HG02588 (cell line): ENCODE measurements at regions not wholly inside any gene's neighbourhood (a gene's known extent, or its start where the extent isn't known, plus 50 kb on each side); places are given as distances from the start of the nearest gene placed in this dataset.

Experiments used
- ATAC-seq: cut with Tn5 transposase; IDR thresholded peaks from one replicate; pipeline ENCODE4 v1.9.1; 2021; ENCODE audit warnings: mild to moderate bottlenecking, moderate library complexity; ENCODE audit not compliant: unreplicated experiment

DNA sequence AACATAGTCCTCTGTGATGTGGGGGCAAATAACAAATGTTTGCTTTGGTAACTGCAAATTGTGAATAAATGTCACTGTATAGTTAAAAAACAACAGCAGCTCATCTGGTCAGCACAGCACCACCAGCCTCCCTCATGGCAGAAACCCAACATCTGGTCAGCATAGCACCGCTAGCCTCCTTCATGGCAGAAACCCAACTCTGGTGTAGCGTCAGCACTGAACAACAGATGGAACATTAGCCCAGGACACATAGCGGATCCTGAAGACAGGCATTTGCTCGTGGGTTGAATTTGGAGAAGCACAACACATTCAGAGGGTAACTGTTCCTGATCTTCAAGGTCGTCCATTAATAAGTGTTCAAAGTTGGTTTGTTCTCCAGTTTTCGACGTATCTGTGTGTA lies 265.9 kb downstream of the DLL1 start:
- ATAC-seq, result no peak

DNA sequence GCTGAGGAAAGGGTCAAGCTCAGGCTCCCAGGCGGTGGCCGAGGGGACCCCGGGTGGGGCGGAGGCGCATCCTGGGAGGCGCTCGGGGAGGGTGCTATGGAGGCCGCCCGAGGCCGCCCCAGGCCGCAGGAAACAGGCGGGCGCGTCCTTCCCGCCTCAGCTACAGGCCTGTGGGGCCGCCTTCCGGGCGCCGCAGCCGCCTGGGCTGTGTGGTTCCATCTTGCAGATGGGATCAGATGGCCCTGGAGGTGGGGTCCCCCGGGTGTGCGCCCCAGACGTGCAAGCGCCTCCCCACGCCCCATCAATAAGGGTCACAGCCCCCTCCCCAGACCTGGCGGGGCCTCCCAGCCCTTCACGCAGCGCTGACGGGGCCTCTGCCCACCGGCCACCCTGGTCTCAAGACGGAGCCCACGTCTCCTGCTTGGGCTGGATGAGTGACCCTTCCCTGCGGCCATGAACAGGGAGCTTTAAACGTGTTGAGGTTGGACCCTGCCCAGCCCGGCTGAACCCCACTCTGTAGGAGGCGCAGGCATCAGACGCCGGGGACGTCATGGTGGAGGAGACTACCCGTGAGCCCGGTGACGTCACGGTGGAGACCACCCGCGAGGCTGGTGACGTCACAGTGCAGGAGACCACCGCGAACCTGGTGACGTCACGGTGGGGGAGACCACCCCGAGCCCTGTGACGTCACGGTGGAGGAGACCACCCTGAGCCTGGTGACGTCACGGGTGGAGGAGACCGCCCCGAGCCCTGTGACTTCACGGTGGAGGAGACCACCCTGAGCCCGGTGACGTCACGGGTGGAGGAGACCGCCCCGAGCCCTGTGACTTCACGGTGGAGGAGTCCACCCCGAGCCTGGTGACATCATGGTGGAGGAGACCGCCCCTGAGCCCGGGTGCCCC lies 267.0 kb downstream of the DLL1 start:
- ATAC-seq, result no peak

DNA sequence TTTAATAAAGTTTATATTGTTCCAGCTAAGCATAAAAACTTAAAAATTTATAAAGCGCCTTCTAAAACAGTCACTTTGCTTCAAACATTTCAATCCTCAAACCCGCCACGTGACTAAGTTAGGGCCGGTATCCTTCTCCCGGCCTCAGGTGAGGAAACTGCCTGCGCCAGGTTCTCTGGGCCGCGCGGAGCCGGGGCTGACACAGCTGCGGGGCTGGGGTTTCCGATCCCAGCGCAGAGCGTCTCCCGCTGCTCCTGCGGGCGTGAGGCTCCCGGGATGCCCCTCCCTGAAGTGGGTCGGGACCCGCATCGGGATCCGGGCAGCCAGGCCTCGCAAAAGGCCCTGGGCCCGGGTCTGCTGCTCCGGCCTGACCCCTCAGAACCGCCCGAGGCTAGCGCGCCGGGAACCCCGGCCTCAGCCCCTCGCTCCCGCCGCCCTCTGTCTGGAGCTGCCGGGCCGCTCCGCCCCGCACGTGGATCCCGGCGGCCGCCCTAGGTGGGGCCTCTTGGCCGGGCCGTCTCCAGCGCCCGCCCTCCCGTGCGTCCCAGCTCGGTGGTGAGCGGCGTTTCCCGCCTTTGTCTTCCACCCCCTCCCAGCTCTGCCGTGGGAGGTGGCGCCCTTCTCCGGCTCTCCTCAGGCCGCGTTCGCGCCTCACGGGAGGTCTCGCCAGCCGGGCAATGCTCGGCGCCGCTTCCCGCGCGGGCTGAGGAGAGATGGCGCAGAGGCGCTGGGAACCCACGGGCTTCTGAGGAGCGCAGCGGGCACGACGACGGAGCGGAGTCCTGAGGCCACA lies 267.9 kb downstream of the DLL1 start:
- no peak for ATAC-seq

DNA sequence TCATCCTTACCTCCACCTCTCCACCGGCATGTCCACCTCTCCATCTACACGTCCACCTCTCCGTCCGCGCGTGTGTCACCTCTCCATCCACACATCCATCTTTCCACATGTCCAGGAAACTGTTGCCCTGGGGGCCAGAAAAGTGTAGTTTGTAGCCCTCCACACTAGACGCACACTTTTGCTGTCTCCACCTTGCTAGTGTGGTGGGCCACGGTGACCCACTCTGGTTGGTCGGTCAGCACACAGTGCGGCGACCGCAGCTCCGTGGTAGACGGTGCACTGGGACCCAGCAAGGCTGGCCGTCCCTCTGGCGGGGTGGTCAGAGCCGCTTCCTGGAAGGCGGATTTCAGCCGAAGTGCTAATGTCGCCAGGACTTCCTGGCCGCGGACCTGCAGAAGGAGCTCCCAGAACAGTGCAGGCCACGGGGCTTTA lies 268.6 kb downstream of the DLL1 start:
- no peak for ATAC-seq

DNA sequence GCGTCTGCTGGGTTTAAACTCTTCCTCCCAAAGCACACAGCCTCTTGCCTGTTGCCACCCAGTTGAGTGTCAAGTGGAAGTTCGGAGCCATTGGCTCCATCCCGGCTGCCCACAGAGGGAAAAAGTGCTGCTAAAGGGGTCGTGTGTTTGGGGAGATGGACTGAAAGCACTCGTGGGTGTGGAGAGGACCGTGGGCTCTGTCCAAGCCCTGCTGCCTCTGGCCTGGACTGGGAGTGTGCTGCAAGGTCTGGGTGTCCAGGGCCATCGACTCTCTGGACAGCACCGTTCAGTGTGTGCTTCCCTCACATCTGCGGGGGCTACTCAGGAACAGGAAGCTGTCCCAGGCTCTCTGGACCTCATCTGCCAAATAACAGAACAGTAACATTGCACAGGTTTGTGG lies 269.3 kb downstream of the DLL1 start:
- ATAC-seq, result no peak

DNA sequence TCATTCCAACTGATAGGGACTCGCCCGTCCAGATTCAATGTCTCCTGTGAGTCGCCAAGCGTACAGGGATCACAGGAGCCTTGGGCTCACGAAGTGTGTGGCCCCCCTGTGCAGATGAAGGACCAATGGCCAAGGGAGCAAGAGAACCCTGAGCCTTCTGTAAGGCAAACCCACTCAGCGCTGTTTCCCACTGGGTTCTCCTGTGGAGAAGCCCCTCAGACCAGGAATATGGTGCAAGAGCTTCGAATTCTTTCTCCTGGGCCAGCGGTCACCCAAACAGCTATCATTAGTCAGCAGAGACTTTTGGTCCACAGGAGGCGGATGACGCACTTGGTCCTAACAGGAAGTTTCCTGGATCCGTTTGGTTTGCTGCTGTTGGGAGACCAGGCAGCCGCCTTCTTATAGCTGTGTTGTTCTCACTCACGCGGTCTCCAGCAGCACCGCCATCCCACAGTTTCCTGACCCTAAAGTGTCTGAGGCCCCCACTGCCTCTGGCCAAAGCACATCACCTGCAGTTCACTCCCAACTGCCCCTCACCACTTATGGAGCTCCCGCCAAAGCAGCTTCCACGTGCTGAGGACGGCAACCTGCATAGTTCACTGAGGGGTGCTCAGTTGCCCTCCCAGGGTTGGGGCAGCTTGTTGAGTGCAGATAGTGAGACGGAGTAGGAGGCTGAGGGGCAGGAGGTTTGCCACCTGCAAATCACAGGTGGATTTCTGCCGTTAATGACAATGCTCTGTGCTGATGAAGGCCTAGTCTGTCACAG lies 268.6 kb downstream of the ERMARD start:
- ATAC-seq, result no peak

DNA sequence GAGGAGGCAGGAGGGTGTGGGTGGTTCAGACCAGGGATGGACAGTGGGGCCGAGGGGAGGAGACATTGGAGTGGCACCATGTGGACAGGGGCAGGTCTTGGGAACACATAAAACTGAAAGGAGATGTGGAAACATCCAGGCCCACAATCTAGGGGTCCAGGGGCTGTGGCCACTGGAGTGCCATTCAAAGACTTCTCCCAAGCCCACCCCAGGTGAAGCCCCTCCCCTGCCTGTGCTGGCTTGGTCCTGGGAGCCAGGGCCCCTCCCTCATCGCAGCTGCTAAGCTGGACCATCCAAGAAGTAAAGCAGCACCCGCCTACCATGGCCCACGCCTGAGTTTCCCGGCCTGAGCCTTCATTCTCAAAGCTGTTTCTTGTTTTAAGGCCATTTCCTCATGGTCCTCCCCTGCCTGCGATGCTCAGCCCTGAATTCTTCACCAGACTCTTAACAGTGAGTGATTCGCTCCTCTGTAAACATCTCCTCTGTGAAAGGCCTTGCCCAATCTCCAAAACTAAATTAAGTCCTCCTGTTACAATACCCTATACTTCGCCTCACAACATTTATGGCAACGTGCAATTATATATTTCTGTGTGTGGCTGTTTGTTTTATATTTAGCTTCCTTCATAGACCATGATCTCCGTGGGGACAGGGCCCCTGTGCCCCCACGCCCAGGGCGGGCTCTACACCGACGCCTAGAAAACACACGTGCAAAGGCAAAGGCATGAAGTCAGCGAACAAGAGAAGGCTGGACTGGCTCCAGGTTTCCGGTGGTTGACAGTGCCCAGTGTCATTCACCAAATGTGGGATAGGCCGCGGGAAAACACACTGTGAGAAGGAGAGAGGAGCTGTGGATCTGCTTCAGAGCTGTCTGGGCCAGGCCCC lies 267.8 kb downstream of the ERMARD start:
- no peak for ATAC-seq

DNA sequence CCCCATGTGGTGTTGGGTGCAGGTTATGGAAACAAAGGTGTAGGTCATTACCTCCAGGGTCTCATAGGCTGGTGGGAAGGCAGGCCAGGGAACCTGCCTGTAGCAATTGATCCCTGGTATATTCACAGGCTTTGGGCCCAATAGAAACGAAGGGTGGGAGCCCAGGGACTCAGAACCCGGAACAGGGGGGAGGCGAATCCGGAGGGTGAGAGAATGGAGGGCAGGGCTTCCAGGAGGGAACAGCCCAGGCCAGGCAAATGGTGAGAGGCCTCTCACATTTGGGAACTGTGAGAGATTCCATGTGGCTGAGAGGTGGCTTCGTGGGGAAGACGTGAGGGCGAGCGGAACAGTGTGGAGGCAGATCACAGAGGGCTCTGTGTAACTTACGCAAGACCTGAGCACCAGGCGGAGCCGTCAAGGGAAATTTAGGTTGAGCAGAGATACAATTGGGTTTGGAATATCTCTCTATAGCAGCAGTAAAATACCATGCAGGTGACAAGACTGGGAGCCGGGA lies 267.1 kb downstream of the ERMARD start:
- ATAC-seq, result no peak

GRCh38 chr6:170017603-170018320 lies 266.3 kb downstream of the ERMARD start:
- no peak for ATAC-seq

- no peak for ATAC-seq
Observed at GRCh38 chr6:170013815-170014214, 262.4 kb downstream of the ERMARD start.

DNA sequence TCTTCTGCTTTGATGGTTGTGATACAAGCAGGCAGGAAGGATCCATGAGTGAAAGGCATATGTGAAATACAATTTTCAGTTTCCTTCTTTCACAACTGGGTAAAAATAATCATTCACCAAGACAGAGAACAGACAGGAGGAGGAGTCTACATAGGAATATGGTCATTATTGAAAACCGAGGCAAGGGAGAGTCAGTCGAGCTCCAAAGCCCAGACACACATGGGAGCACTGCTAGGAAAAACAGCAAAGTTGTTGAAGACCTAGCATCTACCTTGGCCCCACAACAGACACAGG lies 260.6 kb downstream of the ERMARD start:
- no peak for ATAC-seq

- ATAC-seq, result no peak
Observed at GRCh38 chr6:170011204-170012036, 260.0 kb downstream of the ERMARD start.

DNA sequence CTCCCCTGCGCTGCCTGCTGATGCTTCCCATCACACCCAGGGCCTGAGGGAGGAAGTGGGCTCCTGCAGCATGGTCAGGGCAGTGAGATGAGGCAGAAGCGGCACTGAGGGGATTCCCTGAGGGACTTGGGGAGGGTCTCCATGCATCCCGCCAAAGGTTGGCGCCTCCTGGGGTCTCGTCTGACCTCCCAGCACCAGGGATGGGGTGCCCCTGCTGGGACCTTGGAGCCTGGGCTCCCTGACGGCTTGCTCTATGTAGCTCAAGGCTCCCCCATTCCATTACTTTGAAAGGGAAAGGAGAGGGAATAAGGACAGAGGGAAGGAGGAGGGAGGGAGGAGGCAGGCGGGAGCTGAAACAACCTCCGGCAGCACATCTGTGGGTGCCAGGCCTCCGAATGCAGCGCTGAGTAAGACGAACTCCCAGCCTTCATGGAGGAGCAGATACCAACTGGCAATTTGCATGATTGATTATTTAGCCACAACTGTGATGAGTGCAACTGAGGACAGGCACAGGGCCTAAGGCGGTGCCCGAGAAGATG lies 259.3 kb downstream of the ERMARD start:
- no peak for ATAC-seq

- no peak for ATAC-seq
Observed at GRCh38 chr6:170008294-170008785, 256.9 kb downstream of the ERMARD start.

DNA sequence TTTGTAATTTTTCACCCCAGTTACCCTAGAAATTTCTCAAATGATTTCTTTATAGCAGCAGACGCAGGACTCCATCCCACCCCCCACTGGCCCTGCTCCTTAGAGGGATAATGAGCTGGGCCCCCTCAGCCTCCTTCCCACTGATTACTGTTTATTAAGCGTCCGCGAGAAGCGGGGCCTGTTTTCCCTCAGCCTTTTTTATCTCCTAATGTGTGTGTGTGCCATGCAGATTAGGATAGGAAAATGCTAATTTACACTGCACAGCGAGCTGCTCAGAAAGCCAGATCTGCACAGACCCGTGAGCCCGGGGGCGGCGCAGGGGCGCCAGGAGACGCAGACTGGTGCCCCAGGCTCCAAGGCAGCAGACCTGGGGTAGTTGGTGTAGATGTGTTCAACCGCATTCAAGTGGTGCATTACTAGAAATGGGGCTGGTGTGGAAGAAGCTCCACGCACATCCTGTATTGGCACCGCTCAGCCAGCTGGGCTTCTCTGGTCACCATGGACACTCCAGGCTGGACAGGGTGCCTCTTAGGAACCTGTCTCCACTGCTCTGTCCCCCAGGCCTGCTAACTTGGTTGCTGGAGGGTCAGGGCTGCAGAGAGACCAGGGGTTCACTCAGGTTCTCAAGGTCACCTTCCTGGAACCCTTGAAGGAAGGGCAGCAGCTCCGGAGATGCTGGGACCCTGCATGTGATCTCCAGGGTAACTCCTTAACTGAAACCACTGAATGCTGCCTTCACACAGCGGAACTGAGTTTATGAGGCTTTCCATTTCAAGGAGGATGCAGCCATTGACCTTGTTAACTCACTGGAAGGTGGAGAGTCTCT lies 256.3 kb downstream of the ERMARD start:
- ATAC-seq, result no peak

DNA sequence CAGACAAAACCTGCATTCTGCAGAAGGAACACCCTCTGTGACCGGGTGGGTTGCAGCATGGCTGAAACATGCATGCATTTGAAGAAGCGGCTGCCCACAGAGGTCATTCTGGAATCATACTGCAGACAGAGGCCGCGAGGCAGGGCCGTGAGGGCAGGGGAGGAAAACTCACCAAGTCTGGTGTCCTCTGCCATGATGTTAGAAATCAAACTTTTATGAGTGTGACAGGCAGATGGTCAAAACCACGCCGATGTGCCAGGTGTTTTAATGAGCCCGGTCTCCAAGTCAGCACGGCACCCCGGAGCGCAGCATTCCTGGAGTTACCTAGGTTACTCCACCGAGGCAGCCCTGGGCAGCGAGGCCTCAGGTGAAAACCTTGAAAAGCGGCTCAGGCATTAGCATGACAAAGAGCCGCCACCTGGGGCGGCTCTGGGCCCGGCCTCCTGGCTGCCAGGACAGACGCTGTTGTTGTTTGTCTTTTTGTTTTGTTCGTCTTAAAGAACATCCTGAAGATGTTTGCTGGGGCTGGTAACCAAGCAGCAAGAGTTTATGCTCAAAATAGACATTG lies 255.6 kb downstream of the ERMARD start:
- no peak for ATAC-seq
